ENCODE measurements at regions not wholly inside any gene's neighbourhood (a gene's known extent, or its start where the extent isn't known, plus 50 kb on each side); places are given as distances from the start of the nearest gene placed in this dataset.

DNA sequence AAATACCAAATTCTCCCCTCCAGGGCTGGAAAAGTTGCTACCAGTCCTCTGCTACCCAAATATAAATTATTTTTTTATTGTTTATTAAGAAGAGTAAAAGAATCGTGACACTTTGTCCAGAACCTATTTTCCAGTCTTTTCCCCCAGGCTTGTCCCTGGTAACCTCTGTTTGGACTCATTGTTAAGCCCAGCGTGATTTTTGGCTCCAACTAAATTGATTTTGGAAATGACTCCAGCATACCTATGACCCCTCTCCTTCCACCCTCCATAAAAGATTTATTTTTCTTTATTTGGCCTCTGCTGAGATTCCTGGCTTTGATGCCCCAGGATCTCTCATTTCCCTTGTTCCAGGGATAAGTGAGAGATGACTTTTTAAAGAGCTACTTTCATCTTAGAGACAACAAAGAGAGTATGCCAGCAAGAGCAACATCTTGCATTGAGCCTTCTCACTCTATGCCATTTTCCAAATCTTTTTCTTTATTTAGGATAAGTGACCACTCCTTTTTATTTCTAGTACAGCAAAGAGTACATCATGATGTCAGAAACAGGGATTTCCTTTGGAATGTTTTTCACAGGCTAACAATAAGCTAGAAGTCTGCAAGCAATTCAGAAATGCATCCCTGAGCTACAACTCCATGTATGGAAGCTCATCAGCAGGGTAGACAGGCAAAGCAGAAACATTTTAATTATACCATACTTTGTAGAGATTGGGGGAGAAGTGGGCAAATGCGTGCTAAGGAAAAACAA is 75.8 kb downstream of the DAD1 start:
- H3K9me3 ChIP-seq (ENCODE audit: control insufficient read depth, insufficient read depth, low read length): no peaks in the 10 kb centered on the region
- no peak for DNase-seq (ENCODE audit: low read depth, low spot score)
- H3K4me3 ChIP-seq (ENCODE audit: low read length): no peak overlapping the region
- H3K4me1 ChIP-seq (ENCODE audit: control insufficient read depth, insufficient read depth, low read length): no peaks in the 10 kb centered on the region
- H3K36me3 ChIP-seq (ENCODE audit: control insufficient read depth, insufficient read depth, low read length): no peaks in the 10 kb centered on the region
- no peaks in the 10 kb centered on the region; the same call in 1 of the 2 replicates for H3K27me3 ChIP-seq (ENCODE audit: control insufficient read depth, insufficient read depth, low read length)
- H3K27ac ChIP-seq (ENCODE audit: low read length): no peak overlapping the region
- no CpG with 5 or more reads among the region's 3 CpGs for WGBS (ENCODE audit: insufficient coverage, insufficient read length)

- no peaks in the 10 kb centered on the region for H3K4me1 ChIP-seq (ENCODE audit: control insufficient read depth, insufficient read depth, low read length)
- no peak overlapping the region for H3K27ac ChIP-seq (ENCODE audit: low read length)
- no peak for DNase-seq (ENCODE audit: low read depth, low spot score)
Measured at GRCh38 chr14:22512106-22512814, 76.8 kb downstream of the DAD1 start.

DNA sequence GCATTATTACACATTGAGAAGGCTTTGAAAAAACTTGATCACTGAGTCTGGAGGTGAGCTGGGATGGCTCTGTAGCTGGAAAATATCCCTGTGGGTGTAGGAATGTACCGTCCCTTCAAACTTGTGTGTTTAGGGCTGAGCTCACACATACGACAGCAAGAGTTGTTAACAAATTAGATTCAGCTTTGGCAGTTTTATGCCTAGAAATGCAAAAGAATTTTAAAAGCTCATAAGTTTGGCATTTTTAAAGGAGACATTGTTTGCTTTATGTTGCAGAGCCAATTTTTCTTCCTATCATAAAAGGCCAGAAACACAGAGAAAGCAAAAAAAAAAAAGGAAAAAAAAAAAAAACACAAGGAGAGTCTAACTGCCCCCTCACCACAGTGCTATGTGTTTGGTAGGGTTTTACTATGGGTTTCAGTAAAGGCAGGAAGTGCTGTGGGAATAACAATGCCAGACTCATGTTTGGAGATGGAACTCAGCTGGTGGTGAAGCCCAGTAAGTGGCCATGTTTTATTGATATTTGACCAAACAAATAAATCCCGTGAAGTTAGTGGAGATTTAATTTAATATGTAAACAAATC is 78.4 kb downstream of the DAD1 start:
- no peak for DNase-seq (ENCODE audit: low read depth, low spot score)
- WGBS (ENCODE audit: insufficient coverage, insufficient read length): no CpG with 5 or more reads among the region's 3 CpGs
- Histone ChIP-seq H3K27ac (ENCODE audit: low read length) (no peak overlapping the region), H3K4me3 (ENCODE audit: low read length) (no peak overlapping the region), H3K9me3 (ENCODE audit: control insufficient read depth, insufficient read depth, low read length) (no peaks in the 10 kb centered on the region), H3K27me3 (ENCODE audit: control insufficient read depth, insufficient read depth, low read length) (no peaks in the 10 kb centered on the region), H3K36me3 (ENCODE audit: control insufficient read depth, insufficient read depth, low read length) (no peaks in the 10 kb centered on the region), H3K4me1 (ENCODE audit: control insufficient read depth, insufficient read depth, low read length) (no peaks in the 10 kb centered on the region)

More at GRCh38 chr14:22512106-22512814, 76.8 kb downstream of the DAD1 start:
- H3K27me3 ChIP-seq (ENCODE audit: control insufficient read depth, insufficient read depth, low read length): no peaks in the 10 kb centered on the region; the same call in 1 of the 2 replicates
- H3K4me3 ChIP-seq (ENCODE audit: low read length): no peak overlapping the region
- no CpG with 5 or more reads among the region's 2 CpGs for WGBS (ENCODE audit: insufficient coverage, insufficient read length)
- no peaks in the 10 kb centered on the region for H3K9me3 ChIP-seq (ENCODE audit: control insufficient read depth, insufficient read depth, low read length)
- H3K36me3 ChIP-seq (ENCODE audit: control insufficient read depth, insufficient read depth, low read length): no peaks in the 10 kb centered on the region

DNA sequence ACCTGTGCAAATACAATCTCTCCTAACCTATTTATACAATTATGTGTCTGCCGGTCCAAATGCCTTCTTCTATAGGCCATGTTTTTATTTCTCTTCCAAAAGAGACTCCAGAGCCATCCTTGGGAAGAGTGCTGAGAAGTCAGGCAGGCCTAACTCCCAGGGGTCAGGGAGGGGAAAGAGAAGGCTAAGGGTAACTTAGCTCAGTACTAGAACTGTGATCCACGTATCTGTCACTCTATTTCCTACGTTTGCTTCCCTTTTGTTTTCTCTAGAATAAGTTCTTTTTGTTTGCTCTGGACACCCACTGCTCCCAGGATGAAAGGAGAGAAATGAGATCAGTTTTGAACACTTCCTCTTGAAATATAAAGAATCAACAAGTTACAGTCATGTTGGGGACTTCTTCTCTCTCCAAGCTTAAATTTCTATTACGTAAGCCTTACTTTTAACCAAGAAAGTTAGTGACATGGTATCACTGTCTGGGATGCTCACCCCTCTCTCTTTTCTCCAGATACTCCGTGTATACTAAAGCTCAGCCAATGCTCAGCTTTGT is 79.2 kb downstream of the DAD1 start:
- H3K9me3 ChIP-seq (ENCODE audit: control insufficient read depth, insufficient read depth, low read length): no peaks in the 10 kb centered on the region
- WGBS (ENCODE audit: insufficient coverage, insufficient read length): no CpG with 5 or more reads among the region's 5 CpGs
- H3K36me3 ChIP-seq (ENCODE audit: control insufficient read depth, insufficient read depth, low read length): no peaks in the 10 kb centered on the region
- H3K4me1 ChIP-seq (ENCODE audit: control insufficient read depth, insufficient read depth, low read length): no peaks in the 10 kb centered on the region
- H3K27me3 ChIP-seq (ENCODE audit: control insufficient read depth, insufficient read depth, low read length): no peaks in the 10 kb centered on the region
- no peak overlapping the region for H3K27ac ChIP-seq (ENCODE audit: low read length)
- DNase-seq (ENCODE audit: low read depth, low spot score): no peak
- no peak overlapping the region for H3K4me3 ChIP-seq (ENCODE audit: low read length)

- H3K9me3 ChIP-seq (ENCODE audit: control insufficient read depth, insufficient read depth, low read length): no peaks in the 10 kb centered on the region
- H3K36me3 ChIP-seq (ENCODE audit: control insufficient read depth, insufficient read depth, low read length): no peaks in the 10 kb centered on the region
- DNase-seq (ENCODE audit: low read depth, low spot score): no peak
- H3K27me3 ChIP-seq (ENCODE audit: control insufficient read depth, insufficient read depth, low read length): no peaks in the 10 kb centered on the region
- H3K27ac ChIP-seq (ENCODE audit: low read length): no peak overlapping the region
- no CpG with 5 or more reads among the region's 7 CpGs for WGBS (ENCODE audit: insufficient coverage, insufficient read length)
- no peaks in the 10 kb centered on the region for H3K4me1 ChIP-seq (ENCODE audit: control insufficient read depth, insufficient read depth, low read length)
- no peak overlapping the region for H3K4me3 ChIP-seq (ENCODE audit: low read length)
Measured at GRCh38 chr14:22509036-22509709, 79.9 kb downstream of the DAD1 start.

DNA sequence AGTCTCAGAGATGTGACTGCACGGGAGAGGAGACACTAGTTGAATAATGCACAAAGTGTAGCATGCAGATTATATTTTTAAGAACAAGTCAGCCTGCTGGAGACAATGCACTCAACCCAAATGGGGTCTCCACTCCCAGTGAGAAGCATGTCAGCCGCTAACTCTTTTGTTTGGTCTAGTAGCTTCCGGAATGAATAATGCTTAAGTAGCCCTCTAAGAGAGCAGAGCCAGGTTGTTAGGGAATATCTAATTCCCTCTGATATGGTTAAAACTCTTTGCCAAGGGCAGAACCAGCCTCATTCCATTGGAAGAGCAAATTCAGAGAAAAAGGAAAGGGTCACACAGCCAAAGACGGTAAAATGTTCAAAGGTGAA is 80.4 kb downstream of the DAD1 start:
- H3K4me1 ChIP-seq (ENCODE audit: control insufficient read depth, insufficient read depth, low read length): no peaks in the 10 kb centered on the region

GRCh38 chr14:22508150-22508457 is 80.9 kb downstream of the DAD1 start:
- H3K4me1 ChIP-seq (ENCODE audit: control insufficient read depth, insufficient read depth, low read length): no peaks in the 10 kb centered on the region
- WGBS (ENCODE audit: insufficient coverage, insufficient read length): no CpG with 5 or more reads among the region's 2 CpGs
- H3K27ac ChIP-seq (ENCODE audit: low read length): no peak overlapping the region
- H3K9me3 ChIP-seq (ENCODE audit: control insufficient read depth, insufficient read depth, low read length): no peaks in the 10 kb centered on the region
- H3K36me3 ChIP-seq (ENCODE audit: control insufficient read depth, insufficient read depth, low read length): no peaks in the 10 kb centered on the region
- no peak for DNase-seq (ENCODE audit: low read depth, low spot score)
- no peak overlapping the region for H3K4me3 ChIP-seq (ENCODE audit: low read length)
- H3K27me3 ChIP-seq (ENCODE audit: control insufficient read depth, insufficient read depth, low read length): no peaks in the 10 kb centered on the region

More for the DNA sequence above, 80.4 kb downstream of the DAD1 start:
- no CpG with 5 or more reads among the region's 4 CpGs for WGBS (ENCODE audit: insufficient coverage, insufficient read length)
- Histone ChIP-seq H3K9me3 (ENCODE audit: control insufficient read depth, insufficient read depth, low read length) (no peaks in the 10 kb centered on the region), H3K27ac (ENCODE audit: low read length) (no peak overlapping the region), H3K27me3 (ENCODE audit: control insufficient read depth, insufficient read depth, low read length) (no peaks in the 10 kb centered on the region), H3K36me3 (ENCODE audit: control insufficient read depth, insufficient read depth, low read length) (no peaks in the 10 kb centered on the region), H3K4me3 (ENCODE audit: low read length) (no peak overlapping the region)
- no peak for DNase-seq (ENCODE audit: low read depth, low spot score)

DNA sequence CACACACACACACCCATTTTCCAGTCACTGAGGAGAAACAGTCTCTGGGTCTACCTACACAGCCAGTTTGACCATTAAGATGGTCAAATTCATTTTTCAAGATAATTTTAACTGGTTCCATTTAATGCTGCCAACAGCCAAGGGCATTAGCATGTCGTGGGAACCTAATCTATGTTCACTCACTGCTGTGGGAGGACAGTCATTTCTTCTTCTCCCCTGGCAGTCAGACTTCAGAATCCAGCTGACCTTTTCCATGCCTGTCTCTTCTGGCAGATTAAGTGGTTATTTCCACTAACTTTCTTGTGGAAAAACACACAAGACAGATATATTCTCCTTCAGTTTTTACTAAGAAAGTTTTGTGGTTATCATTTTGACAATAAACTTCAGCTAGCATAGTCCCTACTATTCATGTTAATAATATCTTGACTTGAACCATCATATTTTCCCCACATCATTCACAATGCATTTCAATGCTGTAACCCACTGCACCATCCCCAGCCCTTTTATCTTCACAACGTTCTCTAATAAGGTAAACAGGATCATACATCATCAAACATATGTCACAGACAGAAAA is 82.2 kb downstream of the DAD1 start:
- DNase-seq (ENCODE audit: low read depth, low spot score): no peak
- Histone ChIP-seq H3K4me3 (ENCODE audit: low read length) (no peak overlapping the region), H3K9me3 (ENCODE audit: control insufficient read depth, insufficient read depth, low read length) (no peaks in the 10 kb centered on the region), H3K4me1 (ENCODE audit: control insufficient read depth, insufficient read depth, low read length) (no peaks in the 10 kb centered on the region), H3K36me3 (ENCODE audit: control insufficient read depth, insufficient read depth, low read length) (no peaks in the 10 kb centered on the region), H3K27me3 (ENCODE audit: control insufficient read depth, insufficient read depth, low read length) (no peaks in the 10 kb centered on the region), H3K27ac (ENCODE audit: low read length) (no peak overlapping the region)
- 100% methylated on average over 1 of the region's 2 CpGs for WGBS (ENCODE audit: insufficient coverage, insufficient read length)

DNA sequence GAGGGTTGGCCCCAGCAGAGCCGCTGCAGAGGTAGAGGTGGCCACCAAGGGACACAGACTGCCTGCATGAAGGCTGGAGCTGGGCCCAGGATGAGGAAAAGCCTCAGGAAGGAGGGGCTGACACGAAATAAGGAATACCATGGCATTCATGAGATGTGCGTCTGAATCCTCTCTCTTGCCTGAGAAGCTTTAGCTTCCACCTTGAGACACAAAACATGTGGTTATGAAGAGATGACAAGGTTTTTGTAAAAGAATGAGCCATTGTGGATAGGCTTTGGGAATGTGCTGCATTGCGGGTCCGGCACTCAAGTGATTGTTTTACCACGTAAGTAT is 82.7 kb downstream of the DAD1 start:
- no peak for DNase-seq (ENCODE audit: low read depth, low spot score)
- Histone ChIP-seq H3K4me1 (ENCODE audit: control insufficient read depth, insufficient read depth, low read length) (no peaks in the 10 kb centered on the region), H3K36me3 (ENCODE audit: control insufficient read depth, insufficient read depth, low read length) (no peaks in the 10 kb centered on the region), H3K27ac (ENCODE audit: low read length) (no peak overlapping the region), H3K4me3 (ENCODE audit: low read length) (no peak overlapping the region), H3K9me3 (ENCODE audit: control insufficient read depth, insufficient read depth, low read length) (no peaks in the 10 kb centered on the region), H3K27me3 (ENCODE audit: control insufficient read depth, insufficient read depth, low read length) (no peaks in the 10 kb centered on the region)
- WGBS (ENCODE audit: insufficient coverage, insufficient read length): no CpG with 5 or more reads among the region's 6 CpGs

DNA sequence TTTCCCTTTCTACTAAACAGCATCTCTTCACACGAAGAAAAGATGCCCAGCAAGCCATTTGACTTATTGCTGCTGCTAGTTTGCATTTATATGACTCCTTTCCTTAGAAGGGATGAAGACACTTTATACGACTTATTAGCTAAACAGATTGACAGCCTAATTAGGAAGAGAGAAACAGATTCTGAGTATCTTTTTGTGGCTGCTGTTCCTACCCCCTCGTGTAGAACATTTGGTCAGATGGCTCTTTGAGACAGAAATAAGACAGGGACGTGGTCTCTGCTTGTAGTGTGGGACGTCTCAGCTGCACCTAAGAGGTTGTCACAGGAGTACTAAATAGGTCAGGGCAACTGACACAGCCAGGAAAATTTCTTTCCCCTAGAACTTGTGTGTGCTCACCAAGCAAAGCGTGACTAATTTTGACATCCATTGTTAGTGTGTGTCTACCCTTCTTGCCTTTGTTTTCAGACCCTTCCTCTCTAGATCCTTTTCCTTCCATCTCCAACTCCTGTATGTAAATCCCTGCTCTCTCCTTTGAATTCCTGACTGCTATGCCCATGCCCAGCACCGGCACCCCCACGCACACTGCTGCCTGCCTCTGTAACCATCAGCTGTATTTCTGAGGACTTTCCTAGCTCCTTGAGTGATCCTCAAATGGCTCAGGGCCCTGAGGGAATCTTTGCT is 83.2 kb downstream of the DAD1 start:
- DNase-seq (ENCODE audit: low read depth, low spot score): no peak
- Histone ChIP-seq H3K27me3 (ENCODE audit: control insufficient read depth, insufficient read depth, low read length) (no peaks in the 10 kb centered on the region), H3K36me3 (ENCODE audit: control insufficient read depth, insufficient read depth, low read length) (no peaks in the 10 kb centered on the region), H3K9me3 (ENCODE audit: control insufficient read depth, insufficient read depth, low read length) (no peaks in the 10 kb centered on the region), H3K4me1 (ENCODE audit: control insufficient read depth, insufficient read depth, low read length) (no peaks in the 10 kb centered on the region), H3K4me3 (ENCODE audit: low read length) (no peak overlapping the region), H3K27ac (ENCODE audit: low read length) (no peak overlapping the region)
- WGBS (ENCODE audit: insufficient coverage, insufficient read length): no CpG with 5 or more reads among the region's 8 CpGs

Measured in iPS DF 6.9 (cell line).